ENCODE measurements at regions not wholly inside any gene's neighbourhood (a gene's known extent, or its start where the extent isn't known, plus 50 kb on each side); places are given as distances from the start of the nearest gene placed in this dataset.
A peak's percentile ranks its signal among the peaks of the same experiment; 100 is the strongest.

GRCh38 chr16:66152823-66153393 is 213.6 kb upstream of the CDH5 start:
- Mint-ChIP-seq H3K36me3 (ENCODE audit: low read depth) (no peaks in the 10 kb centered on the region), H3K4me1 (ENCODE audit: low read depth) (peaks cover 9% of the 10 kb centered on the region), H3K27me3 (ENCODE audit: low read depth) (peaks cover 3% of the 10 kb centered on the region), H3K27ac (no peak overlapping the region), H3K4me3 (no peak overlapping the region), H3K9me3 (ENCODE audit: insufficient read depth) (no peaks in the 10 kb centered on the region)
- ChIA-PET CTCF (no interaction called here), POLR2A (no interaction called here)
- ATAC-seq, result no peak
- DNase-seq, result no peak

- Mint-ChIP-seq H3K27ac (no peak overlapping the region), H3K27me3 (ENCODE audit: low read depth) (peaks cover 3% of the 10 kb centered on the region), H3K9me3 (ENCODE audit: insufficient read depth) (no peaks in the 10 kb centered on the region), H3K4me1 (ENCODE audit: low read depth) (peaks cover 9% of the 10 kb centered on the region), H3K4me3 (no peak overlapping the region), H3K36me3 (ENCODE audit: low read depth) (no peaks in the 10 kb centered on the region)
- ChIA-PET CTCF (no interaction called here), POLR2A (no interaction called here)
- ATAC-seq, result no peak
- no peak for DNase-seq
These were observed 214.3 kb upstream of the CDH5 start for GRCh38 chr16:66152181-66152580.

- H3K9me3 Mint-ChIP-seq (ENCODE audit: insufficient read depth), result no peaks in the 10 kb centered on the region
- ChIA-PET POLR2A (no interaction called here), CTCF (no interaction called here)
- peaks cover 4% of the 10 kb centered on the region for H3K27me3 Mint-ChIP-seq (ENCODE audit: low read depth)
- ATAC-seq (no peak), DNase-seq (no peak)
- no peak overlapping the region for H3K4me3 Mint-ChIP-seq
- peaks cover 9% of the 10 kb centered on the region for H3K4me1 Mint-ChIP-seq (ENCODE audit: low read depth)
- no peaks in the 10 kb centered on the region for H3K36me3 Mint-ChIP-seq (ENCODE audit: low read depth)
- H3K27ac Mint-ChIP-seq, result peak overlapping the region; percentile 19
These were observed 215.6 kb upstream of the CDH5 start for GRCh38 chr16:66150698-66151482.

GRCh38 chr16:66147291-66147690 is 219.2 kb upstream of the CDH5 start:
- H3K36me3 Mint-ChIP-seq (ENCODE audit: low read depth), result no peaks in the 10 kb centered on the region
- H3K9me3 Mint-ChIP-seq (ENCODE audit: insufficient read depth), result no peaks in the 10 kb centered on the region
- no peak overlapping the region for H3K27ac Mint-ChIP-seq
- ChIA-PET POLR2A (no interaction called here), CTCF (no interaction called here)
- DNase-seq, result no peak
- ATAC-seq, result no peak
- H3K27me3 Mint-ChIP-seq (ENCODE audit: low read depth), result peaks cover 10% of the 10 kb centered on the region
- H3K4me1 Mint-ChIP-seq (ENCODE audit: low read depth), result peaks cover 9% of the 10 kb centered on the region
- no peak overlapping the region for H3K4me3 Mint-ChIP-seq

- Mint-ChIP-seq H3K36me3 (ENCODE audit: low read depth) (no peaks in the 10 kb centered on the region), H3K4me1 (ENCODE audit: low read depth) (peaks cover 9% of the 10 kb centered on the region), H3K9me3 (ENCODE audit: insufficient read depth) (no peaks in the 10 kb centered on the region), H3K27me3 (ENCODE audit: low read depth) (peaks cover 10% of the 10 kb centered on the region), H3K27ac (no peak overlapping the region), H3K4me3 (no peak overlapping the region)
- DNase-seq (no peak), ATAC-seq (no peak)
- CTCF ChIA-PET, result no interaction called here
- POLR2A ChIA-PET, result no interaction called here
These were observed 219.7 kb upstream of the CDH5 start for GRCh38 chr16:66146798-66147197.

- Mint-ChIP-seq H3K4me3 (no peak overlapping the region), H3K27ac (no peak overlapping the region), H3K27me3 (ENCODE audit: low read depth) (peaks cover 7% of the 10 kb centered on the region), H3K4me1 (ENCODE audit: low read depth) (no peaks in the 10 kb centered on the region), H3K36me3 (ENCODE audit: low read depth) (no peaks in the 10 kb centered on the region), H3K9me3 (ENCODE audit: insufficient read depth) (no peaks in the 10 kb centered on the region)
- DNase-seq (no peak), ATAC-seq (no peak)
- ChIA-PET POLR2A (no interaction called here), CTCF (no interaction called here)
These were observed 221.8 kb upstream of the CDH5 start for GRCh38 chr16:66144641-66145040.

GRCh38 chr16:66143415-66143814 is 223.1 kb upstream of the CDH5 start:
- Mint-ChIP-seq H3K27ac (no peak overlapping the region), H3K36me3 (ENCODE audit: low read depth) (no peaks in the 10 kb centered on the region), H3K4me3 (no peak overlapping the region), H3K9me3 (ENCODE audit: insufficient read depth) (no peaks in the 10 kb centered on the region), H3K27me3 (ENCODE audit: low read depth) (peaks cover 7% of the 10 kb centered on the region), H3K4me1 (ENCODE audit: low read depth) (no peaks in the 10 kb centered on the region)
- DNase-seq (no peak), ATAC-seq (no peak)
- POLR2A ChIA-PET, result no interaction called here
- CTCF ChIA-PET, result no interaction called here

GRCh38 chr16:66141885-66142284 is 224.6 kb upstream of the CDH5 start:
- Mint-ChIP-seq H3K27ac (no peak overlapping the region), H3K9me3 (ENCODE audit: insufficient read depth) (no peaks in the 10 kb centered on the region), H3K27me3 (ENCODE audit: low read depth) (peaks cover 6% of the 10 kb centered on the region), H3K36me3 (ENCODE audit: low read depth) (no peaks in the 10 kb centered on the region), H3K4me3 (no peak overlapping the region), H3K4me1 (ENCODE audit: low read depth) (no peaks in the 10 kb centered on the region)
- CTCF ChIA-PET, result no interaction called here
- POLR2A ChIA-PET, result no interaction called here
- no peak for ATAC-seq
- DNase-seq, result no peak

GRCh38 chr16:66137853-66138252 is 228.6 kb upstream of the CDH5 start:
- no peak for DNase-seq
- CTCF ChIA-PET, result no interaction called here
- Mint-ChIP-seq H3K9me3 (ENCODE audit: insufficient read depth) (no peaks in the 10 kb centered on the region), H3K36me3 (ENCODE audit: low read depth) (no peaks in the 10 kb centered on the region), H3K4me3 (no peak overlapping the region), H3K4me1 (ENCODE audit: low read depth) (no peaks in the 10 kb centered on the region), H3K27me3 (ENCODE audit: low read depth) (peaks cover 3% of the 10 kb centered on the region), H3K27ac (no peak overlapping the region)
- no peak for ATAC-seq
- POLR2A ChIA-PET, result no interaction called here

- Mint-ChIP-seq H3K4me1 (ENCODE audit: low read depth) (no peaks in the 10 kb centered on the region), H3K27ac (no peak overlapping the region), H3K36me3 (ENCODE audit: low read depth) (no peaks in the 10 kb centered on the region), H3K27me3 (ENCODE audit: low read depth) (no peaks in the 10 kb centered on the region), H3K9me3 (ENCODE audit: insufficient read depth) (no peaks in the 10 kb centered on the region), H3K4me3 (no peak overlapping the region)
- ATAC-seq (no peak), DNase-seq (no peak)
- ChIA-PET CTCF (no interaction called here), POLR2A (no interaction called here)
These were observed 229.7 kb upstream of the CDH5 start for GRCh38 chr16:66136841-66137240.

GRCh38 chr16:66135838-66136237 is 230.7 kb upstream of the CDH5 start:
- H3K4me3 Mint-ChIP-seq, result no peak overlapping the region
- no peaks in the 10 kb centered on the region for H3K36me3 Mint-ChIP-seq (ENCODE audit: low read depth)
- no peaks in the 10 kb centered on the region for H3K4me1 Mint-ChIP-seq (ENCODE audit: low read depth)
- CTCF ChIA-PET, result no interaction called here
- no peaks in the 10 kb centered on the region for H3K9me3 Mint-ChIP-seq (ENCODE audit: insufficient read depth)
- POLR2A ChIA-PET, result no interaction called here
- DNase-seq, result no peak
- H3K27ac Mint-ChIP-seq, result no peak overlapping the region
- no peaks in the 10 kb centered on the region for H3K27me3 Mint-ChIP-seq (ENCODE audit: low read depth)
- no peak for ATAC-seq

GRCh38 chr16:66135421-66135831 is 231.1 kb upstream of the CDH5 start:
- no peak for DNase-seq
- Mint-ChIP-seq H3K4me1 (ENCODE audit: low read depth) (no peaks in the 10 kb centered on the region), H3K36me3 (ENCODE audit: low read depth) (no peaks in the 10 kb centered on the region), H3K27ac (no peak overlapping the region), H3K4me3 (no peak overlapping the region), H3K9me3 (ENCODE audit: insufficient read depth) (no peaks in the 10 kb centered on the region), H3K27me3 (ENCODE audit: low read depth) (no peaks in the 10 kb centered on the region)
- ChIA-PET CTCF (no interaction called here), POLR2A (no interaction called here)
- ATAC-seq, result no peak

GRCh38 chr16:66134875-66135274 is 231.6 kb upstream of the CDH5 start:
- DNase-seq, result no peak
- no peaks in the 10 kb centered on the region for H3K9me3 Mint-ChIP-seq (ENCODE audit: insufficient read depth)
- no peaks in the 10 kb centered on the region for H3K27me3 Mint-ChIP-seq (ENCODE audit: low read depth)
- CTCF ChIA-PET, result no interaction called here
- no peaks in the 10 kb centered on the region for H3K36me3 Mint-ChIP-seq (ENCODE audit: low read depth)
- POLR2A ChIA-PET, result no interaction called here
- H3K27ac Mint-ChIP-seq, result no peak overlapping the region
- H3K4me3 Mint-ChIP-seq, result no peak overlapping the region
- ATAC-seq, result no peak
- no peaks in the 10 kb centered on the region for H3K4me1 Mint-ChIP-seq (ENCODE audit: low read depth)

All from activated CD8-positive, alpha-beta T cell treated with anti-CD3 and anti-CD28 coated beads, Interleukin-2, amount 10 ng/mL, durations not matched to agents 7 days and 5 days (primary cell).